NCI-H526 (cell line): ENCODE measurements at regions not wholly inside any gene's neighbourhood (a gene's known extent, or its start where the extent isn't known, plus 50 kb on each side); places are given as distances from the start of the nearest gene placed in this dataset.

ENCODE experiments used
- DNase-seq, 2 experiments: peaks; one replicate each; lab custom pipeline; 2025; lab: John Stamatoyannopoulos, UW

DNA sequence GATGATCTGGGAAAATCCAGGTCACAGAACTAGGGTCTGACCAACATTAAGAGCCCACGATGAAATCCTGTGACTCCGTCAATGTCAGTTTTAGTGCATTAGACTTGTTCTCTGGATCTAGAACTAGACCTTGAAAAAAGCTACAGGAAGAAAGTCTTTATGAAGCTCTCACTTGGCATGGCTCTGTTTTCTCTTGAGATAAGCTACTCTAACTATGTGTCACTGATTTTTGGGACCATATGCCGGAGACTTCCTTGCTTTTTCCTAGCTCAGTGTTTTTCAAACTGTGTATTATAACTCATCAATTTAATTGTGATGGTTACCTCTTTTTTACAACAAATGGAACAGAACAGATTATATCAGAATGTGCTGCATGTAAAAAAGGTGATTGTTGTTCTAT, 379.7 kb upstream of the DAB1 start:
- no peak for DNase-seq

- no peak for DNase-seq
These were observed 376.5 kb upstream of the DAB1 start for GRCh38 chr1:57800376-57800775.

DNA sequence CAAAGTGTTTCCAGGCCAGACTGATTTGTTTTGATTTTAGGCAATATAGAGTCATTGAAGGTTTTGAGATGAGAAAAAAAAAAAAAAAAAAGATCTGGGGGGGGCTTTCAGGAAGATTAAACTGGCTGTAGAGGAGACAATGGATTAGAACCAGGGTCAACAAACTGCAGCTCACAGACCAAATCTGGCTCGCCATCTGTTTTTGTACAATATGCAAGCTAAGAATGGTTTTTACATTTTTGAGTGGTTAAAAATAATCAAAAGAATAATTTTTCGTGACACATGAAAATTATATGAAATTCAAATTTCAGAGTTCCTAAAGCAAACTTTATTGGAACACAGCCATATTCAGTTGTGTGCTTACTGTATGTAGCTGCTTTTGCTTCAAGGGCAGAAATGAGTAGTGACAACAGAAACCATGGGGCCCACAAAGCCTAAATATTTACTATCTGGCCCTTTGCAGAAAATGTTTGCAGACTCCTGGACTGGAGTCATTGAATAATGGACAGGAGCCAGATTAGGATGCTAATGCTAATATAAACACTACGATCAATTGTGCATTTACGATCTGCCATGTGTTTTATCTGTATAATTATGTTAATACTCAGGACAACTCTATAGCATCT, 375.7 kb upstream of the DAB1 start:
- no peak for DNase-seq

DNA sequence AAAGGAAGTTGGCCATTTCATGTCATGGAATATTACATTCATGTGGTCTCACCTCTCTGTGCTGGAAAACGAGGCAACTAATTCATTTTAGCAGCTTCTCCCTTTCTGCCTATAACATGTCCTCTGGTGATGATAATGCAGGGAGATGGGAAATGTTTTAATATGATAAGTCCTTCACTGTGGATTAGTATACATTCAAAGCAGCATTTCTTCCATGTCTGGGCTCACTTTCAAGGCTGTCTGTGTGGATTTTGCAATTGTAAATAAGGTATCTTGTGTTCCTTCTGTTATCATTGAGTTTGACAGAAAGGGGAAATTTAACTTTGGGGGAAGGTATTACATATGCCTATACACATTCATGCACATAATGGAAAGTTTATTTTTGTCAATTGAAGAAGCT, 374.7 kb upstream of the DAB1 start:
- DNase-seq, result no peak

DNA sequence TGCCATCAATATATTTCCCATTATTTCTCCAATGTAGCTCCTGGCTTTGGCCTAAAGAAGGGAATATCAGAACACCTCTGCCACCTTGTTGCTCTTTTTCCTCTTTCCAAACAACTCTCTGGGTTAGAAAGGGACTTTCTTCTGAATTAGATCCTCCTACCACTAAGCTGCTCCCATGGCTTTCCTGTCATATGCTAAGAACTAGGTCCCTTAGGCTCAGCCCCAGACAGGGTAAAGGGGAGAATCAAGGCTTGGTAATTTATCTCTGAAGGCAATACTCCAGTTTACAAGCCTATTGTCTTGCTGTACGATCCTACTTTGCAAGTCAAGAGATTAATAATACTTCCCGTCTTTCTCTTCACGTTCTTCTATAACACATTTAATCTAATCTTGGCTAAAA, 373.2 kb upstream of the DAB1 start:
- DNase-seq, result no peak

DNA sequence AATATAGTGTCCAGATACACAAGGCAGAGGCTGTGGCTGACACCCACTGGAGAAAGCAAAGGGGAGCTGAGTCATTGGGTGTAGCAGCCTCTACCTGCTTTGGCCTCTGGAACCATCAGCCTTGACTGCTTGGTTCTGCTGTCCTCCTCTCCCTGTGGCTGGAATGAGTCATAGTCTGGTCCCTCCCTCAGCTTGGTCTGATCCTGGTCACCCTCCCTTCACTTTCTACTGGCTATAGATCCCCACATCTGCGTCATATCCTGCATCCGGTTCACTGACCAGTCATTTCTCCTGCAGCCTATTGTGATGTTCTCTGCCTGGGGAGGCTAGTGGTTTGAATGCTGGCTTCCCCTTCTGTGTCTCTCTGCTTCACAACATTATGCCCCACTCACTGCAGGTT, 372.8 kb upstream of the DAB1 start:
- no peak for DNase-seq

- no peak for DNase-seq
These were observed 372.0 kb upstream of the DAB1 start for GRCh38 chr1:57795886-57796285.

GRCh38 chr1:57794078-57794477, 370.2 kb upstream of the DAB1 start:
- DNase-seq, result peak in 1 of 2 experiments; percentile 2

DNA sequence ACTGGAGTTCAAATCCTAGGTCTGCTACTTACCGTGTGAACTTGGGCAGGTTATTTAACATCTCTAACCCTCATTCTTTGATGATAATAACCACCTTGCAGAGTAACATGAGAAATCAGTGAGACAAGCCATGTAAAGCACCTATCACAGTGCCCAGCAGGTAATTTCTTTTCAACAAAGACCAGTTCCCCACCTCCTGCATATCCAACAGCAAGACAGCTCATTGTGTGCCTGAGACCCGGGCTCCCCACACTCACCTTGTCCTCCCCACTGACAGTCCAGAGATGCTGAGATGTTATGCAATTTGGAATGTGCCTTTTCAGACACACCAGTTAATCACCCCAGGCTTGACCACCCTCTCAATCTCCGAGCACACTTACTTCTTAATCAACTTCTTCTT, 367.6 kb upstream of the DAB1 start:
- DNase-seq, result no peak

DNA sequence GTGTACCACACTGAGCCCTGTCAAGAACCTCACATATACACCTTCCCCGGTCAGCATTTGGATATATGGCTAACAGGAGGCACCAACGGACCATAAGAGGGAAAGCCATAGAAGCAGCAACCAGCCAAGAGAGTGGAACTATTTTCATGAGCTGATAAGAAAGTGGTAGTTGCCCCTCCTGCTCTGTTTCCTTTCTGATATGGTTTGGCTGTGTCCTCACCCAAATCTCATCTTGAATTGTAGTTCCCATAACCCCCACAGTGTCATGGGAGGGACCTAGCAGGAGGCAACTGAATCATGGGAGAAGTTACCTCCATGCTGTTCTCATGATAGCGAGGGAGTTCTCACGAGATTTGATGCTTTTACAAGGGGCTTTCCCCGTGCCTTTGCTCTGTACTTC, 366.1 kb upstream of the DAB1 start:
- DNase-seq, result no peak

DNA sequence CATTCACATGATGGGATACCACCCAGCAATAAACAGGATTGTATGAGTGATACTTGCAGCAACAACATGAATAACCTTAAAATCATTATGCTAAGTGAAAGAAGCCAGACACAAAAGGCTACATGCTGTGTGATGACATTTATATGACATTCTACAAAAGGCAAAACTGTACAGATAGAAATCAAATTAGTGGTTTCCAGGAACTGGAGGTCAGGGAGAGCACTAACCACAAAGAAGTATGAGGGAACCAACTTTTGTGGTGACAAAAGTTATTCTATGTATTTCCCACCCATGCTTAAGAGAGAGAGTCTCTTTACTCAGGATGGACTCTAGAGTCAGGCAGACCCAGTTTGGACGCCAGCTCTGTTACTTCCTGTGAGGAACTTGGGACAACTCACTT, 364.5 kb upstream of the DAB1 start:
- DNase-seq, result no peak

DNA sequence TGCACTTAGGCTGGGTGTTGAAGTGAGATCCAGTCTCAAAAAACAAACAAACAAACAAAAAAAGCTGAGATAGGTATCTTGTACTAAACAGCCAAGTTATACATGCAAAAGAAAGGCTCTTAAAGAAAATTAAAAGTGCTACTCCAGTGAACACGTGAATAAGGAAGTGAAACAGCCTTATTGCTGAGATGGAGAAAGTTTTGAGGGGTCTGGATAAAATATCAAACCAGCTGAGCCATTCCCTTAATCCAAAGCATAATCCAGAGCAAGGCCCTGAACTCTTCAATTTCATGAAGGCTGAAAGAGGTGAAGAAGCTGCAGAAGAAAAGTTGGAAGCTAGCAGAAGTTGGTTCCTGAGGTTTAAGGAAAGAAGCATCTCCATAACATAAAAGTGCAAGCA, 360.5 kb upstream of the DAB1 start:
- no peak for DNase-seq

GRCh38 chr1:57782357-57782756, 358.5 kb upstream of the DAB1 start:
- DNase-seq, result no peak

DNA sequence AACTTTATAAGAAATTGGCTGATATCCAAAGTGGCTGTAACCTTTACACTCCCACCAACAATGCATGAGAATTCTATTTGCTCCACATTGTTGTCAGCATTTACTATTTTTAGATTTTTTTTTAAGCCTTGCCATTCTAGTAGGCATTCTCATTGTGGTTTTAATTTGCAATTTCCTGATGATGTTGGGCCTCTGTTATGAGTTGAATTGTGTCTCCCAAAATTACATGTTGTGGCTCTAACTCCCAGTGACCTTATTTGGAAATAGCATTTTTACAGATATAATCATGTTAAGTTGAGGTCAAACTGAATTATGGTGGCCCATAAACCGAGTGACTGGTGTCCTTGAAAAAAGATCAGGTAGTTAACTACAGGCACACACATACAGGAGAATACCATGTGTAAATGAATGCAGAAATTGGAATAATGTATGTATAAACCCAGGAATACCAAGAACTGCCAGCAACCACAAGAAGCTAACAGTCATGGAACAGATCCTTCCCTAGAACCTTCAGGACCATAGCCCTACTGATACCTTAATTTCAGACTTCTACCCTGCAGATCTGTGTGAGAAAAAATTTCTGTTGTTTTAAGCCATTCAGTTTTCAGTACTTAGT, 348.8 kb upstream of the DAB1 start:
- no peak for DNase-seq

DNA sequence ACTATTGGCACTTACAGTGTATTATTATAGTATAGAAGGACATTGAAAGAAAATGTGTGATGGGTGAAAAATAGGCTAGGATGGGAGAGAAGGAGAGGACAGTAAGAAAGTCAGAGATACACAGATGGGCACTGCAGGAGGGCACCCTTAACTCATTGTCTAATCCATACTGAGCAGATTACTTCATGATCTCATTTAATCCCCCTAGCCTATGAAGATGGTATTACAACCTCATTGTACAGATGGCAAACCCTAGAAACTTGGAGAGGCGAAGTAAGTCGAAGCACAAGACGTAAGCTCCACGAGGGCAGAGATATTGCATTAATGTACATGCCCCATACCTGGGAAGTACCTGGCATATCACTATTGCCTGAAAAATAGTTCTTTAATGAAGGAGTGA, 346.9 kb upstream of the DAB1 start:
- DNase-seq, result peak; percentile 1 to 21

DNA sequence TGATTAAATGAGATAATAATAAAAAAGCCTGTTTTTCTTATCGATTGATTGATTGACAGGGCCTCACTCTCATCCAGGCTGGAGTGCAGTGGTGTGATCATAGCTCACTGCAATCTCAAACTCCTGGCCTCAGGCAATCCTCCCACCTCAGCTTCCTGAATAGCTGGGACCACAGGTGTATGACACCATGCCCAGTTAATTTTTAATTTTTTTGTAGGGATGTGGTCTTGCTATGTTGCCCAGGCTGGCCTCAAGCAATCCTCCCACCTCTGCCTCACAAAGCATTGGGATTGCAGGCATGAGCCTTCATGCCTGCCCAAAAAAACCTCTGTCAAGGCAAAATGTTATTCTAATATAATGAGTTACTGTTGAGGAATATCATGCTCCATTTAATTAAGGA, 346.4 kb upstream of the DAB1 start:
- DNase-seq, result no peak

GRCh38 chr1:57761628-57762027, 337.8 kb upstream of the DAB1 start:
- no peak for DNase-seq

DNA sequence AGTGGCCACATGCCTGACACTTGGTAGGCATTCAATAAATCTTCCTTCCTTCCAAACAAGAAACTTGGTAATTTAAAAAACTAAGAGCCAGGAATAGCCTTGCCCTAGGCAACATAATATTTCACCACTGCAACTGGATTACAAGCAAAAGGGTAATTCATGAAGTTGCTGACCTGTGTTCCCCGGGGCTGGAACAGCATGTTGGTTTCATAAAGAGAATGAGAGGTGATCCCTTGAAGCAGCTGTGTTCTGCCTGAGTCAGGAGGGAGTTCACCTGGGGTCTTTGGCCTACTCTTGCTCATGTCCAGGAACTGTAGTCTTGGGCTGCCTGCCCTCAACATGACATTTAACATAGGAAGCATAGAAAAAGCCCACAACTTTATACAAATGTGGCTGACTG, 329.0 kb upstream of the DAB1 start:
- DNase-seq, result no peak

- DNase-seq, result no peak
These were observed 324.9 kb upstream of the DAB1 start for GRCh38 chr1:57748719-57749118.

GRCh38 chr1:57747818-57748217, 324.0 kb upstream of the DAB1 start:
- no peak for DNase-seq

GRCh38 chr1:57741521-57741920, 317.7 kb upstream of the DAB1 start:
- peak; percentile 66 to 75 for DNase-seq

GRCh38 chr1:57736940-57737339, 313.1 kb upstream of the DAB1 start:
- DNase-seq, result no peak

- no peak for DNase-seq
These were observed 305.3 kb upstream of the DAB1 start for GRCh38 chr1:57729181-57729580.

- DNase-seq, result no peak
These were observed 303.3 kb upstream of the DAB1 start for GRCh38 chr1:57727121-57727520.
